OCI-LY7 (cell line): ENCODE measurements at regions not wholly inside any gene's neighbourhood (a gene's known extent, or its start where the extent isn't known, plus 50 kb on each side); places are given as distances from the start of the nearest gene placed in this dataset.

Source experiments
- BruUV-seq: library from RNA; stranded (reverse); fragments of 400-500 nt; replicated peaks from 2 replicates; lab custom pipeline; 2021; lab: Mats Ljungman, UMichigan
- CTCF ChIA-PET: fragments of 300-600 bp; sonication (Branson Sonifier 250); formaldehyde crosslinking; loops from one replicate; lab custom pipeline; 2022; ENCODE audit warnings: antibody characterized with exemption; ENCODE audit not compliant: unreplicated experiment; lab: Charles Lee
- POLR2A ChIA-PET: fragments of 300-600 bp; sonication (Branson Sonifier 250); formaldehyde crosslinking; loops from one replicate; lab custom pipeline; 2022; ENCODE audit warnings: antibody characterized with exemption; lab: Charles Lee
- DNase-seq: peaks from one replicate; pipeline ENCODE4 v3.0.0-alpha.2; 2015; ENCODE audit warnings: low spot score
- H2AFZ ChIP-seq: fragments of 200-600 bp; sonication (generic), shearing (Covaris generic); 2 replicates; pipeline ENCODE4 v1.6.1; 2014; ENCODE audit warnings: mild to moderate bottlenecking, antibody characterized with exemption, low read length, moderate library complexity
- H3K27ac ChIP-seq: fragments of 200-600 bp; sonication (generic); 2 replicates; pipeline ENCODE4 v1.5.1; 2014; ENCODE audit warnings: mixed run types, low read depth, mild to moderate bottlenecking, moderate library complexity, low read length, inconsistent platforms; ENCODE audit not compliant: poor library complexity, severe bottlenecking
- H3K36me3 ChIP-seq: fragments of 200-600 bp; sonication (generic); 2 replicates; pipeline ENCODE4 v1.6.1; 2014; ENCODE audit warnings: mild to moderate bottlenecking, antibody characterized with exemption, low read length, moderate library complexity, mixed read lengths; ENCODE audit not compliant: insufficient read depth
- H3K4me1 ChIP-seq: fragments of 200-600 bp; sonication (generic); 2 replicates; pipeline ENCODE4 v1.5.1; 2014; ENCODE audit warnings: mild to moderate bottlenecking, low read length; ENCODE audit not compliant: insufficient read depth, poor library complexity, severe bottlenecking
- H3K4me2 ChIP-seq: fragments of 200-600 bp; sonication (generic); 2 replicates; pipeline ENCODE4 v1.6.1; 2014; ENCODE audit warnings: mild to moderate bottlenecking, low read length
- H3K4me3 ChIP-seq: fragments of 200-600 bp; sonication (generic); 2 replicates; pipeline ENCODE4 v1.5.1; 2014; ENCODE audit warnings: mild to moderate bottlenecking, low read depth, low read length; ENCODE audit not compliant: poor library complexity, severe bottlenecking
- H3K79me2 ChIP-seq: fragments of 200-600 bp; sonication (generic); 2 replicates; pipeline ENCODE4 v1.6.1; 2016; ENCODE audit warnings: low read depth, mild to moderate bottlenecking, low read length, moderate library complexity, mixed read lengths; ENCODE audit not compliant: insufficient read depth
- H3K9me2 ChIP-seq: fragments of 200-600 bp; sonication (generic); 2 replicates; pipeline ENCODE4 v1.6.1; 2016; ENCODE audit warnings: mild to moderate bottlenecking, low read length, mixed read lengths; ENCODE audit not compliant: insufficient read depth
- H3K9me3 ChIP-seq: fragments of 200-600 bp; sonication (generic); 2 replicates; pipeline ENCODE4 v1.6.1; 2014; ENCODE audit warnings: mild to moderate bottlenecking, mixed run types, low read length, mixed read lengths
- H4K20me1 ChIP-seq: fragments of 200-600 bp; sonication (generic); 2 replicates; pipeline ENCODE4 v1.6.1; 2014; ENCODE audit warnings: mild to moderate bottlenecking, antibody characterized with exemption, low read length, moderate library complexity, mixed read lengths; ENCODE audit not compliant: insufficient read depth
- CTCF ChIP-seq: fragments of 200-600 bp; sonication (generic); conservative IDR thresholded peaks from 2 replicates; pipeline ENCODE4 v1.5.1; 2014; ENCODE audit warnings: mild to moderate bottlenecking, antibody characterized with exemption, low read length, moderate library complexity, mixed read lengths
- EZH2phosphoT487 ChIP-seq: fragments of 200-600 bp; sonication (generic); IDR thresholded peaks from 2 replicates; pipeline ENCODE4 v1.6.1; 2018; ENCODE audit warnings: low read depth, borderline replicate concordance, mild to moderate bottlenecking, mixed run types, antibody characterized with exemption, low read length, moderate library complexity, mixed read lengths
- intact Hi-C: fragments of 100-400 bp; cut with micrococcal nuclease; formaldehyde crosslinking; loops from one replicate; pipeline ENCODE4 v1.10.0; 2022; ENCODE audit not compliant: unreplicated experiment

GRCh38 chr10:8380833-8381496 is 326.5 kb downstream of the GATA3 start:
- no TSS peak for BruUV-seq
- no peaks in the 10 kb centered on the region for H3K9me2 ChIP-seq
- ChIA-PET POLR2A (no interaction called here), CTCF (no interaction called here)
- H3K4me1 ChIP-seq = no peaks in the 10 kb centered on the region
- no peak overlapping the region for H3K4me2 ChIP-seq
- intact Hi-C loops = no loop called here
- no peak for TF ChIP-seq EZH2phosphoT487
- no peak for TF ChIP-seq CTCF
- H3K9me3 ChIP-seq = no peaks in the 10 kb centered on the region
- no peak overlapping the region for H2AFZ ChIP-seq
- H3K27ac ChIP-seq = no peak overlapping the region
- H4K20me1 ChIP-seq = no peaks in the 10 kb centered on the region
- H3K36me3 ChIP-seq = no peaks in the 10 kb centered on the region
- DNase-seq = no peak
- no peaks in the 10 kb centered on the region for H3K79me2 ChIP-seq
- no peak overlapping the region for H3K4me3 ChIP-seq

DNA sequence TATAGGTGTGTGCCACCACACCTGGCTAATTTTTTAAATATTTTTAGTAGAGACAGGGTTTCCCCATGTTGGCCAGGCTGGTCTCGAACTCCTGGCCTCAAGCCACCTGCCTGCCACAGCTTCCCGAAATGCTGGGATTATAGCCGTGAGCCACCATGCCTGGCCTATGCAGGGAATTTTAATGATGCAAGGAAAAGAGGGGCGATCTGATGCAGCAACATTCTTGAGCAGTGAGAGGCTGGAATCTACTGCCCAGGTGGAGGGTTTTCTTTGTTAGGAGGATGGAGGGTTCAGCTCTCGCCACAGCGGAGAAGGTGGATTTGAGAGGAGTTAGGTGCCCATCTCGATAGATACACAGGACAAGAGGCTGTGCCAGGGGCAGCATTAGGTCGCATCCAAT is 332.3 kb downstream of the GATA3 start:
- no peaks in the 10 kb centered on the region for H3K9me2 ChIP-seq
- H3K27ac ChIP-seq = no peak overlapping the region
- no TSS peak for BruUV-seq
- no peak overlapping the region for H3K4me2 ChIP-seq
- DNase-seq = no peak
- intact Hi-C loops = no loop called here
- ChIA-PET POLR2A (no interaction called here), CTCF (no interaction called here)
- no peaks in the 10 kb centered on the region for H3K79me2 ChIP-seq
- no peaks in the 10 kb centered on the region for H3K4me1 ChIP-seq
- H2AFZ ChIP-seq = no peak overlapping the region
- no peaks in the 10 kb centered on the region for H3K36me3 ChIP-seq
- H3K9me3 ChIP-seq = no peaks in the 10 kb centered on the region
- TF ChIP-seq EZH2phosphoT487 = no peak
- no peak for TF ChIP-seq CTCF
- no peaks in the 10 kb centered on the region for H4K20me1 ChIP-seq
- no peak overlapping the region for H3K4me3 ChIP-seq

- Histone ChIP-seq H3K4me1 (no peaks in the 10 kb centered on the region), H3K4me2 (no peak overlapping the region), H3K4me3 (no peak overlapping the region), H2AFZ (no peak overlapping the region), H3K79me2 (no peaks in the 10 kb centered on the region), H3K9me3 (no peaks in the 10 kb centered on the region), H4K20me1 (no peaks in the 10 kb centered on the region), H3K27ac (no peak overlapping the region), H3K36me3 (no peaks in the 10 kb centered on the region), H3K9me2 (no peaks in the 10 kb centered on the region)
- no peak for TF ChIP-seq EZH2phosphoT487
- TF ChIP-seq CTCF = no peak
- ChIA-PET CTCF (interaction anchor here (0.5 kb wide), 1 partner anchor 160 kb away, joined by 3 read pairs; no protein-coding TSS in a partner anchor), POLR2A (no interaction called here)
- DNase-seq = no peak
- intact Hi-C loops = no loop called here
- no TSS peak for BruUV-seq
These were observed 335.1 kb downstream of the GATA3 start for GRCh38 chr10:8389630-8390029.
